ENCODE measurements at regions not wholly inside any gene's neighbourhood (a gene's known extent, or its start where the extent isn't known, plus 50 kb on each side); places are given as distances from the start of the nearest gene placed in this dataset.

GRCh38 chr16:65751622-65752521, 614.6 kb upstream of the CDH5 start (continued):
- TF ChIP-seq BHLHE40 (IDR thresholded peaks at IDR 0.05; ENCODE audit: low read depth, low read length) = no peak

- no peak overlapping the region for H2BK5ac ChIP-seq (ENCODE audit: low read depth, low read length, poor library complexity, severe bottlenecking)
- no peak overlapping the region for H4K5ac ChIP-seq (ENCODE audit: low read depth, low read length)
- H2BK15ac ChIP-seq (ENCODE audit: low read depth, low read length) = no peak overlapping the region
- no peak for TF ChIP-seq BHLHE40 (IDR thresholded peaks at IDR 0.05; ENCODE audit: low read depth, low read length)
- no peak for TF ChIP-seq CTCF (conservative IDR thresholded peaks at IDR 0.05; ENCODE audit: low read depth, low read length)
- no peak for TF ChIP-seq ELK1 (IDR thresholded peaks at IDR 0.05; ENCODE audit: borderline replicate concordance, low read depth, low read length)
- TF ChIP-seq MAZ (IDR thresholded peaks at IDR 0.05; ENCODE audit: borderline replicate concordance, low read depth, low read length) = no peak
- TF ChIP-seq RAD21 (IDR thresholded peaks at IDR 0.05; ENCODE audit: low read length) = no peak
- no peak for TF ChIP-seq CHD1 (IDR thresholded peaks at IDR 0.05; ENCODE audit: low read depth, low read length)
- H3K27me3 ChIP-seq (ENCODE audit: control insufficient read depth, insufficient read depth, low read length) = peaks cover 23% of the 10 kb centered on the region
- in situ Hi-C loops (cut with MboI; ENCODE audit: low sequenced_read_pairs) = no loop called here
- no peak overlapping the region for H3K4me2 ChIP-seq (ENCODE audit: low read depth, low read length)
- DNase-seq = no peak
- no peak overlapping the region for H2AFZ ChIP-seq (replicated peaks; ENCODE audit: low read length, poor library complexity)
- no peak overlapping the region for H2BK20ac ChIP-seq (ENCODE audit: low read depth, low read length)
- H3K9me1 ChIP-seq (ENCODE audit: insufficient read depth, low read length) = no peaks in the 10 kb centered on the region; the same call in 1 of the 2 replicates
- no peak overlapping the region for H2BK120ac ChIP-seq (ENCODE audit: low read depth, low read length)
- no peaks in the 10 kb centered on the region for H3K36me3 ChIP-seq (ENCODE audit: control insufficient read depth, insufficient read depth, low read length)
- no peak overlapping the region for H3K9ac ChIP-seq (ENCODE audit: low read depth, low read length)
- POLR2A ChIA-PET (ENCODE audit: unreplicated experiment) = no interaction called here
- peaks cover 7% of the 10 kb centered on the region; the same call in 1 of the 2 replicates for H3K4me1 ChIP-seq (ENCODE audit: control insufficient read depth, insufficient read depth, low read length)
- H4K91ac ChIP-seq (ENCODE audit: insufficient read depth, low read depth, low read length) = no peak overlapping the region
- dilution Hi-C loops (cut with HindIII; ENCODE audit: low sequenced_read_pairs, unreplicated experiment) = no loop called here
- H3K27ac ChIP-seq (ENCODE audit: insufficient read depth, low read length) = no peak overlapping the region
- H3K18ac ChIP-seq (ENCODE audit: low read depth, low read length) = no peak overlapping the region
- CTCF ChIA-PET = no interaction called here
- H3K4ac ChIP-seq (ENCODE audit: low read depth, low read length) = no peak overlapping the region
- intact Hi-C loops (cut with micrococcal nuclease) = no loop called here
- no peak overlapping the region for H3K23ac ChIP-seq (ENCODE audit: low read depth, low read length)
- 65% methylated on average over 4 of the region's 6 CpGs; no CpG with 5 or more reads in 1 of the 2 experiments for WGBS, 2 experiments (ENCODE audit: extremely low coverage in 2 of 2, insufficient read length in 1 of 2)
- no peak for ATAC-seq (ENCODE audit: low read depth)
- no peak overlapping the region for H3K14ac ChIP-seq (replicated peaks; ENCODE audit: low read depth, low read length)
- no peak overlapping the region for H2AK5ac ChIP-seq (ENCODE audit: low read depth, low read length)
- H3K9me3 ChIP-seq (ENCODE audit: control insufficient read depth, insufficient read depth, low read length) = no peaks in the 10 kb centered on the region
- no peaks in the 10 kb centered on the region for H3K79me1 ChIP-seq (ENCODE audit: low read depth in 1 of 2, low read length in 2 of 2)
- no peak overlapping the region for H3K4me3 ChIP-seq (ENCODE audit: insufficient read depth, low read depth, low read length)
- H4K8ac ChIP-seq (ENCODE audit: low read depth in 2 of 2, low read length in 2 of 2) = no peak overlapping the region
- BruUV-seq (replicated peaks) = no TSS peak
- H3K56ac ChIP-seq (ENCODE audit: extremely low read depth, insufficient read depth, low read length) = no peak overlapping the region
- H2AK9ac ChIP-seq (replicated peaks; ENCODE audit: low read depth, low read length, poor library complexity) = no peak overlapping the region
- no peaks in the 10 kb centered on the region for H4K20me1 ChIP-seq (ENCODE audit: insufficient read depth, low read length)
Observed at GRCh38 chr16:65749506-65749905, 617.0 kb upstream of the CDH5 start.
